Jurkat, Clone E6-1 (cell line): ENCODE measurements at regions not wholly inside any gene's neighbourhood (a gene's known extent, or its start where the extent isn't known, plus 50 kb on each side); places are given as distances from the start of the nearest gene placed in this dataset.
"Not testable (repeated sequence)": the region's sequence is repeated elsewhere in the genome, so short reads cannot be mapped to it uniquely, and the experiment has no call there.

Experiments used
- DNase-seq: peaks from one replicate; pipeline ENCODE4 v3.0.0-alpha.2; 2011; ENCODE audit warnings: low read depth, low spot score
- H3K4me3 ChIP-seq: 2 replicates; pipeline ENCODE4 v1.5.1; 2011; ENCODE audit warnings: mild to moderate bottlenecking, low read length, control low read depth, moderate library complexity

DNA sequence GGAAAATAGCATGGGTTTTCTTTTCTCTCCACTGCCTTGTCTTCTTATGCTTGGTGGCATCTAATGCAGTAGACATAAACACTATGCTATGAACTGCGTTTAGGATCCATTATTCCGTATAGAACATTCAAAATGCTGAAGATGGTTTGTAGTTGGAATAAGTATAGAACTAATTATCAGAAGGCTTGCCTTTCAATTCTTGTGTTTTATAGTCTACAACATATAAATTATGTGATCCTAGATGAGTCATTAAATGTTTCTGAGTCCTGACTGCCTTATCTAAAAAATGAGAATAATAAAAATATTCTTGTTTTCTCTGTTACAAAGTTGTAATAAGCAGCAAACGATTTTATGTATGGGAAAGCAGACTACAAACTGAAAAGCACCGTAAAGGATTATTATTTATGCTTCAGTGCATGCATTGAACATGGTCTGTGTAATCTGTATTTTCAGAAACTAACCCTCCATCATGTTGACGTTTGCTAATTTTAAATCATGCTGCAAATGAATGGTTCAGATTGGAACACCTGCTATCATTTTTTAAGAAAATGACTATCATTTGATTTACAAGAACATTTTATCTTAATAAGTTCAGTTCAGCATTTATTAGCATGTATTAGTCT, 335.9 kb upstream of the AADAT start:
- DNase-seq, result no peak
- no peak overlapping the region for H3K4me3 ChIP-seq

GRCh38 chr4:170425040-170425439, 335.3 kb upstream of the AADAT start:
- DNase-seq, result no peak
- H3K4me3 ChIP-seq, result no peak overlapping the region

DNA sequence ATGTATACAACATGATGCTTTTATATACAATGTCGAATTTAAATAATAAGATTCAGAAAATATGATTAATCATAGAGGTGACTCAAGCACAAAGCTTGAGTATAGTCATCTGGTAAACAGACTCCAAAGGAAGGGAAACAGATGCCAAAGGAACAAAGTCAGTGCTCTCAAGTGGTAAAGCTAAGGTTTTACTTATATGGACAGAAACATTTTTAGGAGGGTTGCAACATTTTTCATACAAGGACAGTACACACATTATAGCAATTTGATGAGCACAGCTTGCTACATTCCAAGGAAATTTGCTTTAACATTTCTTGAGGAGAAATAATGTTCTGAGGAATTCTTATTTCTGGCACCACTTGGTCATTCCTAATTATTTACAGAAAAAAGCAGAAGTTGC, 333.4 kb upstream of the AADAT start:
- no peak overlapping the region for H3K4me3 ChIP-seq
- DNase-seq, result no peak

GRCh38 chr4:170420255-170420693, 330.5 kb upstream of the AADAT start:
- no peak for DNase-seq
- H3K4me3 ChIP-seq, result no peak overlapping the region

DNA sequence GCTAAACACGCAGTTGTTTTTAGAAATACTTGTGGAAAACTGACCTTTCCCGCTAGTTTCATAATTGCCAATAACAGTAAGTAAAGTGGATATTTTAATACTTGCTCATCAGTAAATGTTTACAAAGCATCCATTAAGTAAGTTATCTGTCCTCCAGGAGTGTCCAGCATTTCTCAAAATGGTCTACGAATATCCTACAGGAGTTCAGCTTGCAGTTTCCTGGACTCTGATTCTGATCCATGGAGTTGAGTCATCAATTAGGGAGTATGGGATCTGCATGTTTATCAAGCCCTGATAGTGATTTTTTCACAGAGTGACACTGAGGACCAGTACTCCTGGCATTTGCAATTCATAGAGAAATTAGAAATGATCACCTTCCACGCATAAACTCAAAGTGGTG, 325.2 kb upstream of the AADAT start:
- DNase-seq, result no peak
- no peak overlapping the region for H3K4me3 ChIP-seq

GRCh38 chr4:170414360-170414759, 324.6 kb upstream of the AADAT start:
- DNase-seq, result no peak
- no peak overlapping the region for H3K4me3 ChIP-seq

- DNase-seq, result no peak
- H3K4me3 ChIP-seq, result no peak overlapping the region
These were observed 324.2 kb upstream of the AADAT start for GRCh38 chr4:170413951-170414350.

DNA sequence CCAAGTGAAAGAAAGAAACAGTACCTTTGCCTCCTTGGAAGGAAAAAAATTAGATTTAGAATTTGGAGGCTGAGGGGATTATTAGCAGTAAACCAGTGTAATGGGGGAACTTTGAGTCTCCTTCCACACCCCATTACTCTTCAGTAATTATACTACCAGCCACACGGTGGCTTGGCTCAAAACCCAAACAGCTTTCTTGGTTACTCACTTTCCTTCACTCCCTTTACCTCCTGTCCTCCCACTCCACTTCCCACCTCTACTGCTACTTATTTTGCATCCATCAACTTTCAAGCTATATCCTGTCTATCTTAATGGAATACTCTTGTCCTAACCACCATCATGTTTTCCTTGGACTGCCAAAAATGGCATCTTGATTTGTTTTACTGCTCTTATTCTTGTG, 310.6 kb upstream of the AADAT start:
- no peak for DNase-seq
- no peak overlapping the region for H3K4me3 ChIP-seq

DNA sequence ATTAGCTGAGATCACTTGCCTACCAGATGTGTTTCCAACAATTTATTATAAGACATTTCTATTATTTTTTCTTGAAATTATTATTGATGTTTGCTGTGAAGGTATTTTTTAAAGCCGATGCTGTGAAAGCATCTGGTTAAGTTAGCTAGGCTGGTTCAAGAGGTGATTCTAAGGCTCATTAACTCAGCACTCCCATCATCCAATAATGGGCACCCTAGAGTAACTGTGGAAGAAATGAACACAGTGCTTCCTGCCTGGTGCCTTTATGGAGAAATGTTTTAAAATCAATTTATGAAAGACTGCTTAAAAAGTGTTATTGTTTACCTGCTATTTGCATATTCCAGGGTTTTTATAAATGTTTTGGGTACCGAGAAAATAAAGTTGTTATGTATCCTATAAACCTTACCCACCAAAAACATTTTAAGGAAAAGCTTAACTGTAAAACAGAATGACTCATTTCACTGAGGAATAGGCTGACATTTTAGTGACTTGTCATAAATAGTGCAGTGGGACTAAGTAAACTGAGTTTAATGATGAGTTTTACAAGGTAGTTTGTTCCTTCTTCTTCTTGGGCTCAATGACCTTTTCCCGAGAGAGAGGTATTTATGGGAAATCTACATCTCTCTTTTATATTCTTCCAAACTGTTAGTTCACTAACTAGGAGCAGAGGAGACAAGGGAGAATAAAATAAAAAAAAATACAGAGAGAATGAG, 310.0 kb upstream of the AADAT start:
- no peak overlapping the region for H3K4me3 ChIP-seq
- DNase-seq, result no peak

GRCh38 chr4:170398218-170398617, 308.5 kb upstream of the AADAT start:
- H3K4me3 ChIP-seq, result no peak overlapping the region
- no peak for DNase-seq

GRCh38 chr4:170395773-170396172, 306.0 kb upstream of the AADAT start:
- DNase-seq, result no peak
- no peak overlapping the region for H3K4me3 ChIP-seq

GRCh38 chr4:170391066-170391740, 301.4 kb upstream of the AADAT start:
- peak; percentile 12 for DNase-seq
- H3K4me3 ChIP-seq, result no peak overlapping the region

DNA sequence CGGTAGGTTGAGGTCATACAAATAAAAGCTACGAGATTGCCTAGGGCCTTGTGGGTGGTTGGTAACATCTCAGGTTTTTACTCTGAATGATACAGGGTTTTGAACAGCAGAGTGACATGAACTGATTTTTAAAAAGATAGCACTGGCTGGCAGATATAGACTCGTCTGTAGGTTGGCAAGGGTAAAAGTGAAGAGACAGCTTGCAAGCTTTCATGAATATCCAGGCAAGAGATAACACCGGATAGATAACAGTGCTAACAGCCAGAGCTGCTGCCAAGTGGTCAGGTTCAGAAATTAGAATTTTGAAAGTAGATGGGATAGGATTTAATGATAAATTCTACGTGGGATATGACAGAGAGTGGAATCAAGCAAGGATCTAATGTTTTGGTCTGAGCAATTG, 299.7 kb upstream of the AADAT start:
- H3K4me3 ChIP-seq, result no peak overlapping the region
- no peak for DNase-seq

- DNase-seq, result no peak
These were observed 298.5 kb upstream of the AADAT start for GRCh38 chr4:170388255-170388654.

GRCh38 chr4:170386971-170387370, 297.2 kb upstream of the AADAT start:
- no peak overlapping the region for H3K4me3 ChIP-seq
- DNase-seq, result no peak

More at GRCh38 chr4:170388255-170388654, 298.5 kb upstream of the AADAT start:
- H3K4me3 ChIP-seq, result no peak overlapping the region

DNA sequence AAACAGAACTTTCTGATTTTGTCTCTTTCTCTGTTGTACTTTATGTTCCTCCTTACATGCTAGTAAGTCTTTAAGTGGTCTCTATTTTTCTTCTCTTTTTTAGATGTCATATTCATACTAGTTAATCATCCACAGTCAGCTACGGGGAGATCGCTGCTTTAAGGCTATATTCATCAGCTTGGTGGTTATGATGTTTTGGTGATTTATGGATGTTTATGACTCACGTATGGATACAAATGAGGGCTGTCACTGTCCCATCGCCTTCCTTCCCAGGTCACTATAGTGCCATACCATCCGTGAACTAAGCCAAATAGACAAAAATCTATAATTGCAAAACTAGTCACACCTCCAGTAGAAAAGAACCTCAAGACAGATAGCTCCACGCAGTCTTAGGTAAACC, 296.8 kb upstream of the AADAT start:
- no peak for DNase-seq
- H3K4me3 ChIP-seq, result no peak overlapping the region

DNA sequence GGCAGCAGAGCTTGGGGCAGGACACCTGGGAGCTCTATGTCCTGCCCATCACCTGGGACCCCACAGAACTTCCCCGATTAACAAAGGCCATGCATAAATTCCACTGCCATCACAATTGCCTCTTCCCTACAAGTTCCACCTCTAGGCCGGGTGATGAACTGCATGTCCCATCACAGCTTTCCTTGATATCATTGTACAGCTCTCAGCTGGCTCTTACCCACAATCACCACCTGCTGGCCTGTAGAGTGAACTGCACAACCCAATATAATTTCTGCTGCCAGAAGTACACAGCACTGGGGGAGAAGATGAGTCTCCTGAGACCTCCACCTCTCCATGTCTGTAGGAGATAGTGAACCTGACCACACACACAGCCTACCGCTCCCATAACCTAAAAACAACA, 285.0 kb upstream of the AADAT start:
- no peak overlapping the region for H3K4me3 ChIP-seq
- DNase-seq, result peak; percentile 60

GRCh38 chr4:170348945-170349344, 259.2 kb upstream of the AADAT start:
- no peak for DNase-seq
- no peak overlapping the region for H3K4me3 ChIP-seq

DNA sequence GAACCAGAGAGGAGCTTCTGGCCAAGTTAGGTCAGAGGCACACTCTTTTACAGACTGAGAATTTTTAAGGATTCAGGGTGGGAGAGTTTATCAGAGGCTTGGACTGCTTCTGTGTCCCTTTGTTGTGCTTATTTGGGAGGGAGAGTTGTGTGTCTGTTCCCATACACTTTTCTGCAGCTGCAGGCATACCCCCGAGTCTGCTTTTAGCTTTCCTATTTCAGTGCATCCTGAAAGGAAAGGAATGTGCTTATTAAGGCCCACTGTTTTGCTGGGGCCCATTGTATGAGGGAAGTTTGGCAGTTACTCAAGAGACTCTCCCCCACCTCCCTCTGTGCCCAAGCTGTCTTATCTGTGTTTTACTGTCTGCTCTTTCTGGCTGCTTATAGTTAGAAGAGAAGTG, 257.4 kb upstream of the AADAT start:
- H3K4me3 ChIP-seq, DNase-seq: not testable (repeated sequence)

GRCh38 chr4:170339522-170339921, 249.8 kb upstream of the AADAT start:
- H3K4me3 ChIP-seq, result no peak overlapping the region
- DNase-seq, result no peak
